ENCODE measurements at regions not wholly inside any gene's neighbourhood (a gene's known extent, or its start where the extent isn't known, plus 50 kb on each side); places are given as distances from the start of the nearest gene placed in this dataset.

DNA sequence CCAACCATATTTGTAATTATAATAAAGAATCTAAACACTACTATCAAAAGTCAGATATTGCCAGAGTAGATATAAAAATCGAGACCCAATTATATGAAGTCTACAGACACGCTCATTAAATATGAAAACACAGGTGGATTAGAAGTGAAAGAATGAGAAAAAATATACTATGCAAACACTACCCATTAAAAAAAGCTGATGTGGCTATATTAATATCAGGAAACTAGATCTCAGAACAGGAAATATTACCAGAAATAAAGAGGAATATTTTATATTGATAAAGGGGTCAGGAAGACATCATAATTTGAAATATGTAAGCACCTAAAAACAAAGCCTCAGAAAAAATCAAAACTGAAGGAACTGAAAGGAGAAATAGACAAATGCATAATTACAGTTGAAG is 88.3 kb downstream of the URB2 start:
- TF ChIP-seq GATA2 (IDR thresholded peaks at IDR 0.05; ENCODE audit: low read depth, low read length) (no peak), GATA3 (IDR thresholded peaks at IDR 0.05; ENCODE audit: low read depth, low read length) (no peak)
